Endothelial cell of umbilical vein (primary cell): ENCODE measurements at regions not wholly inside any gene's neighbourhood (a gene's known extent, or its start where the extent isn't known, plus 50 kb on each side); places are given as distances from the start of the nearest gene placed in this dataset.

Experiments
- CTCF ChIP-seq, 2 donors: IDR thresholded peaks; 1 replicate in 1 of 2; 2 replicates in 1 of 2; pipeline ENCODE4 v1.5.1; 2011; ENCODE audit warnings: low read length in 2 of 2, mild to moderate bottlenecking in 2 of 2, moderate library complexity in 2 of 2, control low read depth in 1 of 2, inconsistent platforms in 1 of 2, low read depth in 1 of 2; ENCODE audit not compliant: insufficient read depth in 1 of 2; ENCODE audit errors: extremely low read depth in 1 of 2
- JUN ChIP-seq: IDR thresholded peaks from 2 replicates; pipeline ENCODE4 v1.6.1; 2011; ENCODE audit warnings: borderline replicate concordance, low read depth; ENCODE audit not compliant: insufficient read length, insufficient read depth
- POLR2AphosphoS5 ChIP-seq: IDR thresholded peaks from 2 replicates; pipeline ENCODE4 v1.6.1; 2012; ENCODE audit warnings: low read depth, mild to moderate bottlenecking, control low read depth, low read length, moderate library complexity; ENCODE audit not compliant: insufficient read depth

GRCh38 chr16:85358704-85359146, 246.5 kb upstream of the CIBAR2 start:
- TF ChIP-seq POLR2AphosphoS5 (no peak), CTCF (IDR thresholded peaks at IDR 0.05; ENCODE audit: extremely low read depth in 1 of 2, insufficient read depth in 1 of 2, low read depth in 1 of 2, low read length in 2 of 2) (no peak), JUN (no peak)
